Gastroesophageal sphincter (tissue), 4 donors: ENCODE measurements at regions not wholly inside any gene's neighbourhood (a gene's known extent, or its start where the extent isn't known, plus 50 kb on each side); places are given as distances from the start of the nearest gene placed in this dataset.

Experiments
- ATAC-seq: fragments of 150-250 bp; one replicate; pipeline ENCODE4 v1.9.1; 2016; ENCODE audit warnings: mild to moderate bottlenecking, moderate library complexity
- H3K27ac ChIP-seq, 4 donors: fragments of 200-600 bp; sonication (generic) in 3 of 4; 1 replicate in 3 of 4; 2 replicates in 1 of 4; pipeline ENCODE4 v1.5.1; 2016 to 2019
- H3K27me3 ChIP-seq: fragments of 200-600 bp; sonication (generic); one replicate; pipeline ENCODE4 v1.5.1; 2019
- H3K36me3 ChIP-seq, 2 donors: fragments of 200-600 bp; sonication (generic); one replicate each; pipeline ENCODE4 v1.5.1; 2019; ENCODE audit warnings: control low read depth in 1 of 2
- H3K4me1 ChIP-seq, 3 donors: fragments of 200-600 bp; sonication (generic); 1 replicate in 2 of 3; 2 replicates in 1 of 3; pipeline ENCODE4 v1.5.1; 2016 to 2019; ENCODE audit warnings: control low read depth in 2 of 3
- H3K4me3 ChIP-seq, 2 donors: fragments of 200-600 bp; sonication (generic); one replicate each; pipeline ENCODE4 v1.5.1; 2019; ENCODE audit warnings: mild to moderate bottlenecking in 1 of 2, moderate library complexity in 1 of 2
- H3K9me3 ChIP-seq, 3 donors: fragments of 200-600 bp; sonication (generic); one replicate each; pipeline ENCODE4 v1.5.1; 2017 to 2019; ENCODE audit warnings: control low read depth in 2 of 3
- CTCF ChIP-seq, 4 experiments: fragments of 200-600 bp in 2 of 4; fragments of 450-650 bp in 2 of 4; sonication (generic) in 1 of 4; IDR thresholded peaks; one replicate each; pipeline ENCODE4 v1.5.1; 2017 to 2019; ENCODE audit warnings: antibody characterized with exemption in 4 of 4, mild to moderate bottlenecking in 2 of 4, moderate library complexity in 2 of 4
- EP300 ChIP-seq: sonication (generic); formaldehyde crosslinking; IDR thresholded peaks from one replicate; pipeline ENCODE4 v1.6.1; 2017; ENCODE audit warnings: antibody characterized with exemption, mild to moderate bottlenecking
- POLR2A ChIP-seq, 2 donors: fragments of 450-650 bp; IDR thresholded peaks; one replicate each; pipeline ENCODE4 v1.6.1; 2017; ENCODE audit warnings: antibody characterized with exemption in 2 of 2, mild to moderate bottlenecking in 2 of 2, moderate library complexity in 1 of 2
- POLR2AphosphoS5 ChIP-seq: sonication (generic); formaldehyde crosslinking; IDR thresholded peaks from one replicate; pipeline ENCODE4 v1.6.1; 2017; ENCODE audit warnings: antibody characterized with exemption
- WGBS, 2 donors: methylation state at CpG; one replicate each; pipeline ENCODE4 v1.1.5; 2018; ENCODE audit warnings: low coverage in 1 of 2; 5-methylcytosine and 5-hydroxymethylcytosine counted together

- 65 to 78% methylated on average over 5 of the region's 5 CpGs for WGBS, 2 donors
- Histone ChIP-seq H3K27ac (no peak overlapping the region), H3K4me1 (no peaks in the 10 kb centered on the region), H3K27me3 (no peaks in the 10 kb centered on the region), H3K9me3 (no peaks in the 10 kb centered on the region), H3K4me3 (no peak overlapping the region), H3K36me3 (no peaks in the 10 kb centered on the region)
- no peak for TF ChIP-seq CTCF (IDR thresholded peaks at IDR 0.05)
- no peak for TF ChIP-seq POLR2A (IDR thresholded peaks at IDR 0.05)
- TF ChIP-seq EP300 = no peak
- TF ChIP-seq POLR2AphosphoS5 = no peak
- ATAC-seq = no peak
Observed at GRCh38 chr5:82827651-82828050, 249.5 kb downstream of the TMEM167A start.

- WGBS, 2 donors = 69 to 96% methylated on average over 4 of the region's 4 CpGs
- H3K4me1 ChIP-seq = no peaks in the 10 kb centered on the region
- no peak for TF ChIP-seq POLR2A (IDR thresholded peaks at IDR 0.05)
- no peak for TF ChIP-seq CTCF (IDR thresholded peaks at IDR 0.05)
- TF ChIP-seq POLR2AphosphoS5 = no peak
- no peak for TF ChIP-seq EP300
- no peaks in the 10 kb centered on the region for H3K36me3 ChIP-seq
- no peaks in the 10 kb centered on the region for H3K27me3 ChIP-seq
- no peak overlapping the region for H3K27ac ChIP-seq
- H3K9me3 ChIP-seq = no peaks in the 10 kb centered on the region
- no peak for ATAC-seq
- no peak overlapping the region for H3K4me3 ChIP-seq
Observed at GRCh38 chr5:82822634-82822927, 254.6 kb downstream of the TMEM167A start.

GRCh38 chr5:82821846-82822633 is 255.2 kb downstream of the TMEM167A start:
- ATAC-seq = no peak
- Histone ChIP-seq H3K9me3 (no peaks in the 10 kb centered on the region), H3K4me3 (no peak overlapping the region), H3K27me3 (no peaks in the 10 kb centered on the region), H3K27ac (no peak overlapping the region), H3K4me1 (no peaks in the 10 kb centered on the region), H3K36me3 (no peaks in the 10 kb centered on the region)
- TF ChIP-seq CTCF (IDR thresholded peaks at IDR 0.05) (no peak), POLR2A (IDR thresholded peaks at IDR 0.05) (no peak), EP300 (no peak), POLR2AphosphoS5 (no peak)
- WGBS, 2 donors = 67 to 90% methylated on average over 1 to 3 of the region's 3 CpGs

- Histone ChIP-seq H3K27me3 (no peaks in the 10 kb centered on the region), H3K9me3 (no peaks in the 10 kb centered on the region), H3K27ac (no peak overlapping the region), H3K4me1 (no peaks in the 10 kb centered on the region), H3K36me3 (no peaks in the 10 kb centered on the region), H3K4me3 (no peak overlapping the region)
- TF ChIP-seq POLR2A (IDR thresholded peaks at IDR 0.05) (no peak), EP300 (no peak), CTCF (IDR thresholded peaks at IDR 0.05) (no peak), POLR2AphosphoS5 (no peak)
- no peak for ATAC-seq
- WGBS, 2 donors = 59 to 65% methylated on average over 7 to 10 of the region's 10 CpGs
Observed at GRCh38 chr5:82820961-82821845, 256.0 kb downstream of the TMEM167A start.
